Activated CD4-positive, alpha-beta T cell treated with anti-CD3 and anti-CD28 coated beads, Interleukin-2, Interleukin-4, amounts not matched to agents 100 ng/mL and 50 ng/mL, durations not matched to agents 16 hours and 8 hours (primary cell): ENCODE measurements at regions not wholly inside any gene's neighbourhood (a gene's known extent, or its start where the extent isn't known, plus 50 kb on each side); places are given as distances from the start of the nearest gene placed in this dataset.

Experiments
- DNase-seq: peaks from one replicate; pipeline ENCODE4 v3.0.0-alpha.2; 2020; ENCODE audit warnings: low spot score

- no peak for DNase-seq
Observed at GRCh38 chr16:86041215-86041614, 142.3 kb downstream of the IRF8 start.

- DNase-seq, result no peak
Observed at GRCh38 chr16:86041807-86042206, 142.8 kb downstream of the IRF8 start.

- DNase-seq, result no peak
Observed at GRCh38 chr16:86042393-86042792, 143.4 kb downstream of the IRF8 start.

GRCh38 chr16:86042996-86043725 is 144.2 kb downstream of the IRF8 start:
- DNase-seq, result no peak

- DNase-seq, result peak; percentile 30
Observed at GRCh38 chr16:86044241-86044671, 145.3 kb downstream of the IRF8 start.

GRCh38 chr16:86044881-86045590 is 146.1 kb downstream of the IRF8 start:
- DNase-seq, result no peak

GRCh38 chr16:86045591-86045971 is 146.6 kb downstream of the IRF8 start:
- DNase-seq, result no peak

- no peak for DNase-seq
Observed at GRCh38 chr16:86046026-86046425, 147.1 kb downstream of the IRF8 start.

- DNase-seq, result no peak
Observed at GRCh38 chr16:86046667-86047270, 147.8 kb downstream of the IRF8 start.

- no peak for DNase-seq
Observed at GRCh38 chr16:86048221-86048620, 149.3 kb downstream of the IRF8 start.

- DNase-seq, result no peak
Observed at GRCh38 chr16:86048882-86049585, 150.1 kb downstream of the IRF8 start.

- DNase-seq, result no peak
Observed at GRCh38 chr16:86049641-86050040, 150.7 kb downstream of the IRF8 start.

GRCh38 chr16:86050111-86050510 is 151.1 kb downstream of the IRF8 start:
- DNase-seq, result no peak

GRCh38 chr16:86050591-86051367 is 151.8 kb downstream of the IRF8 start:
- no peak for DNase-seq

GRCh38 chr16:86051368-86052114 is 152.6 kb downstream of the IRF8 start:
- DNase-seq, result no peak

- DNase-seq, result no peak
Observed at GRCh38 chr16:86052115-86052670, 153.2 kb downstream of the IRF8 start.

- DNase-seq, result no peak
Observed at GRCh38 chr16:86052926-86053325, 154.0 kb downstream of the IRF8 start.

- no peak for DNase-seq
Observed at GRCh38 chr16:86059253-86060171, 160.6 kb downstream of the IRF8 start.
